NCI-H526 treated with DMSO at 0.1 percent for 48 hours (cell line): ENCODE measurements at regions not wholly inside any gene's neighbourhood (a gene's known extent, or its start where the extent isn't known, plus 50 kb on each side); places are given as distances from the start of the nearest gene placed in this dataset.

Experiments
- DNase-seq: peaks from one replicate; lab custom pipeline; 2025; lab: John Stamatoyannopoulos, UW

- no peak for DNase-seq
These were observed 101.0 kb upstream of the DACH1 start for GRCh38 chr13:71967990-71968389.

DNA sequence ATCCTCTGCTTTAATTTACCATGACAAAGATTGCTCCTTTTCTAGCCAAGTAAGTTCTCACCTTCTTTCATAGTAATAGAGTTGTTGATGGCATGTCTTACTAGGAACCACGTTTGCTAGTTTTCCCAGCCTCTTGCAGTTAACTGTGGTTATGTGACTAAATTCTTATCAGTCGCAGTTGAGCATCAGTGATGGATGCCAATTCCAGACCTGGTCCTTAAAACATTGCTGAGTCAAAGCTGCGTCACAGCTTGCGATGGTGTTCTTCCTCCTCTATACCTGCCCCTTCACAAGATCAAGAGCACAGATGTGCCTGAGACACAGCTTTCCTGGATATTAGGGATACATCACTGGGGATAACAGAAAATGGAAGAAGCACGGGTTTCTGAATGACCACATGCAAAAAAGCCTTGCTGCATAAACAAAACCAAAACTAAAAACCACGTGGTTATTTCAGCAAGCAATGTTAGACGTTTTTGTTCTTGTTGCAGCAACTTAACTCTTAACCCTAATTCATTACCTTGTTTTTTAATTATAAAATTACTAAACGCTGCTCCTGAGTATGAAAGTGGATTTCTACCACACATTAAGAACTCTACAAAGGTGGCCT is 97.6 kb upstream of the DACH1 start:
- peak; percentile 15 for DNase-seq

GRCh38 chr13:71962735-71963134 is 95.7 kb upstream of the DACH1 start:
- no peak for DNase-seq

DNA sequence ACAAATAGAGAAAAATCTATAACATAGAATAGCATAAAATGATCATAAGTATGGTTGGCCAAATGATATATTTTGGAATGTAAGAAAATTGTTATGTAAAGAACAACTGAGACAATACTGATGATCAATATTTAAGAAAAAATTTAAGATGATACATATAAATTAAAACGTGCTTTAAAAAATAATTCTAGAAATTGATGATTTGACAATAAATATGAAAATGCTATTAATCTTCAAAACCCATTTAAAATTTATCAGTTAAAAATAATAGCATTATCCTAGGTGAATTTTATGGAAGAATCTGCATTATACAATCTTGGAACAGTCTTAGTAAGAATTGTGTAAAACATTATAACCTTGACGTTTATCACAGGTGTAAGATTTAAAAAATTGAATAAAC is 95.1 kb upstream of the DACH1 start:
- no peak for DNase-seq

GRCh38 chr13:71949441-71949840 is 82.4 kb upstream of the DACH1 start:
- no peak for DNase-seq

DNA sequence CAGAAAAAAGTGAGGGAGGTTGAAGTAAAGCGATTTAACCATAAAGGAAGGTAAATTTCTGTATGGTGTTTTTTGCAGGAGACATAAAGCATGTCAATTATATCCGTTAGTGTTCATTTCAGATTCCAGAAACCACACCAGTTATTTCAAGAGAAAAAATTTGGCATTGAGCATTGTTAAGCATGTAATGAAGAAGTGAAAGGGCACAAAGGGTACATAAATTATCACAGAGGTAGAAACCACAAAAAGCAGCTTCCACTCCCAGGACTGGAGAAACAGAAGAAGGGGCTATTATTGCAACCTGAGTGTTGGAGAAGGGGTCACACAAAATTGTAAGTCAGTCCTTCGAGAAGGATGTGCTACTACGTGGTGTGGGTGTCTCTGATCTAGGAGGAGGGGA is 72.2 kb upstream of the DACH1 start:
- DNase-seq: no peak

DNA sequence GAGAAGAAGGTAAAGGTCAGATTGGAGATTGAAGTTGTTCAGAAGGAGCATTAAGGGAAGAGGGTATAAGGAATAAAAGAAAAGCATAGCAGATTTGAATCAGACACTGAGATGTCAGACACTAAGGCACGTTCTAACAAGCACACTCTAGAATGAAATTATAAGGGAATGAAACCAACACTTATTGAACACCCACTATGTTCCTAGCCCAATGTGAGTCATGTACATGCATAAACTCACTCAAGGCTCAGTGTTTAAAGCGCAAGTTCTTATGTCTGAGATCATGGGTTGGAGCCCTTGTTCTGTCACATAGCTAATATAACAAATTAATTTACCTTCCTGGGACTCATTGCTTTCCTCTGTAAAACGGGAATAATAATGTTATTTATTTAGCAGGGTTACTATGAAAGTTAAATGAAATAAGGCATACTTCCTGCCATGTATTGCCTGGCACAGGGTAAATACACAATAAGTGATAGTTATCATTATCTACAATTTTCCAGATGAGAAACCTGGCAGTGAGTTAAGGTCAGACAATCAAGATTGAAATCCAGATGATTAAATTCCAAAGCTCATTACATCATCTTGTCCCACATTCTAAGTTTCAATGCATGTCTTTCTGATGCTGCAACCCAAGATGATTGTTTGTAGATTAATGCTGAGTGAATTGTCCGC is 68.3 kb upstream of the DACH1 start:
- no peak for DNase-seq

DNA sequence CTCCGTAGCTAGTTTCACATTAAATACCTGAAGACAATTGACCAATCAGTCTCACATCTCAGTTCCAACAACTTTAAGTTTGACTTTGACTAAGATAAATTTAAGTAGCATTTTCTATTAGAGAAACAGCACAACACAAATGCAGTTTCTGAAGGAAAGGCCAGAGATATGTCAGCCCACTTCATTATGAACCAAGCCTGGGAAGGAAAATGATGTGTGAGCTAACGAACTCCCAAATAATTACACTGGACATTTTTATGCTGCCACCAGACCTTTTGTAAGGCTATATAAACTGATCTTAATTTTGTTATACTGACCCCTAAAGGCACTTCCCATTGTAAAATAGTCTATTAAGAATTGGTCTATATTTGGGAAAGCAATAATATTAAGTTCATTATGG is 57.9 kb upstream of the DACH1 start:
- DNase-seq: no peak

- DNase-seq: no peak
These were observed 55.2 kb upstream of the DACH1 start for GRCh38 chr13:71922194-71922593.
